GM12878 (cell line): ENCODE measurements at regions not wholly inside any gene's neighbourhood (a gene's known extent, or its start where the extent isn't known, plus 50 kb on each side); places are given as distances from the start of the nearest gene placed in this dataset.

Experiments used
- RFX5 ChIP-seq: IDR thresholded peaks from 2 replicates; pipeline ENCODE4 v1.6.1; 2011; ENCODE audit warnings: low read depth, low read length, improper control_type of control experiment
- ZNF592 ChIP-seq: fragments of 450-650 bp; IDR thresholded peaks from 2 replicates; pipeline ENCODE4 v1.6.1; 2017; ENCODE audit warnings: mild to moderate bottlenecking, moderate library complexity
- TF ChIP-seq, protein P1 (sequence below): fragments of 450-650 bp; IDR thresholded peaks from 2 replicates; pipeline ENCODE4 v1.6.1; 2014; ENCODE audit warnings: mild to moderate bottlenecking

- TF ChIP-seq, protein P1, sequence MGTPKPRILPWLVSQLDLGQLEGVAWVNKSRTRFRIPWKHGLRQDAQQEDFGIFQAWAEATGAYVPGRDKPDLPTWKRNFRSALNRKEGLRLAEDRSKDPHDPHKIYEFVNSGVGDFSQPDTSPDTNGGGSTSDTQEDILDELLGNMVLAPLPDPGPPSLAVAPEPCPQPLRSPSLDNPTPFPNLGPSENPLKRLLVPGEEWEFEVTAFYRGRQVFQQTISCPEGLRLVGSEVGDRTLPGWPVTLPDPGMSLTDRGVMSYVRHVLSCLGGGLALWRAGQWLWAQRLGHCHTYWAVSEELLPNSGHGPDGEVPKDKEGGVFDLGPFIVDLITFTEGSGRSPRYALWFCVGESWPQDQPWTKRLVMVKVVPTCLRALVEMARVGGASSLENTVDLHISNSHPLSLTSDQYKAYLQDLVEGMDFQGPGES: no peak
- no peak for TF ChIP-seq ZNF592
- no peak for TF ChIP-seq RFX5
These were observed 96.4 kb upstream of the ZMIZ1 start (continued) for GRCh38 chr10:78972160-78972946.
